KMS-11 (cell line): ENCODE measurements at regions not wholly inside any gene's neighbourhood (a gene's known extent, or its start where the extent isn't known, plus 50 kb on each side); places are given as distances from the start of the nearest gene placed in this dataset.

Experiments used
- H2AFZ ChIP-seq: fragments of 200-600 bp; sonication (generic); 2 replicates; pipeline ENCODE4 v1.6.1; 2016; ENCODE audit warnings: antibody characterized with exemption, mixed run types, low read depth
- H3K27ac ChIP-seq: fragments of 200-600 bp; sonication (generic); 2 replicates; pipeline ENCODE4 v1.6.1; 2016; ENCODE audit warnings: mild to moderate bottlenecking, mixed run types
- H3K27me3 ChIP-seq: fragments of 200-600 bp; sonication (generic); 2 replicates; pipeline ENCODE4 v1.6.1; 2017; ENCODE audit warnings: mild to moderate bottlenecking, low read depth, mixed run types, moderate library complexity; ENCODE audit not compliant: insufficient read depth
- H3K36me3 ChIP-seq: fragments of 200-600 bp; sonication (generic); 2 replicates; pipeline ENCODE4 v1.6.1; 2017; ENCODE audit warnings: mild to moderate bottlenecking, mixed run types; ENCODE audit not compliant: insufficient read depth
- H3K4me1 ChIP-seq: fragments of 200-600 bp; sonication (generic); 2 replicates; pipeline ENCODE4 v1.6.1; 2016; ENCODE audit warnings: mild to moderate bottlenecking, low read depth, mixed run types; ENCODE audit not compliant: poor library complexity, severe bottlenecking
- H3K4me2 ChIP-seq: fragments of 200-600 bp; sonication (generic); 2 replicates; pipeline ENCODE4 v1.7.0; 2016; ENCODE audit warnings: mild to moderate bottlenecking, mixed run types
- H3K4me3 ChIP-seq: fragments of 200-600 bp; sonication (generic); IDR thresholded peaks from 2 replicates; pipeline ENCODE4 v1.6.1; 2017; ENCODE audit warnings: low read depth, low read length, mixed read lengths; ENCODE audit not compliant: insufficient read depth
- H3K79me2 ChIP-seq: fragments of 200-600 bp; sonication (generic); 2 replicates; pipeline ENCODE4 v1.6.1; 2016; ENCODE audit warnings: low read depth, mixed run types; ENCODE audit not compliant: insufficient read depth
- H3K9ac ChIP-seq: fragments of 200-600 bp; sonication (generic); 2 replicates; pipeline ENCODE4 v1.6.1; 2016; ENCODE audit warnings: mild to moderate bottlenecking, mixed run types
- H4K20me1 ChIP-seq: fragments of 200-600 bp; sonication (generic); 2 replicates; pipeline ENCODE4 v1.6.1; 2016; ENCODE audit warnings: mild to moderate bottlenecking, mixed run types; ENCODE audit not compliant: insufficient read depth
- CTCF ChIP-seq: fragments of 200-600 bp; sonication (generic); conservative IDR thresholded peaks from 2 replicates; pipeline ENCODE4 v1.6.1; 2017; ENCODE audit warnings: low read depth, mild to moderate bottlenecking, antibody characterized with exemption, low read length, moderate library complexity, mixed read lengths

GRCh38 chr2:65636813-65637483, 204.5 kb upstream of the SPRED2 start:
- Histone ChIP-seq H3K4me3 (no peak overlapping the region), H3K27me3 (no peaks in the 10 kb centered on the region), H3K4me2 (no peak overlapping the region), H3K9ac (no peak overlapping the region), H3K36me3 (no peaks in the 10 kb centered on the region), H3K79me2 (no peaks in the 10 kb centered on the region), H4K20me1 (no peaks in the 10 kb centered on the region), H3K27ac (no peak overlapping the region), H2AFZ (no peak overlapping the region), H3K4me1 (no peaks in the 10 kb centered on the region)
- no peak for TF ChIP-seq CTCF

- no peak overlapping the region for H3K27ac ChIP-seq
- no peaks in the 10 kb centered on the region for H3K36me3 ChIP-seq
- H4K20me1 ChIP-seq = no peaks in the 10 kb centered on the region
- H3K79me2 ChIP-seq = no peaks in the 10 kb centered on the region
- H3K27me3 ChIP-seq = no peaks in the 10 kb centered on the region
- H3K4me3 ChIP-seq = no peak overlapping the region
- H2AFZ ChIP-seq = no peak overlapping the region
- H3K4me1 ChIP-seq = no peaks in the 10 kb centered on the region
- TF ChIP-seq CTCF = no peak
- no peak overlapping the region for H3K9ac ChIP-seq
- H3K4me2 ChIP-seq = no peak overlapping the region
These were observed 203.6 kb upstream of the SPRED2 start for GRCh38 chr2:65636024-65636423.

- Histone ChIP-seq H3K4me3 (no peak overlapping the region), H4K20me1 (no peaks in the 10 kb centered on the region), H3K27me3 (no peaks in the 10 kb centered on the region), H3K4me1 (no peaks in the 10 kb centered on the region), H3K9ac (no peak overlapping the region), H3K4me2 (no peak overlapping the region), H2AFZ (no peak overlapping the region), H3K36me3 (no peaks in the 10 kb centered on the region), H3K79me2 (no peaks in the 10 kb centered on the region), H3K27ac (no peak overlapping the region)
- TF ChIP-seq CTCF = no peak
These were observed 201.9 kb upstream of the SPRED2 start for GRCh38 chr2:65634304-65634703.

- no peak overlapping the region for H3K27ac ChIP-seq
- H3K4me3 ChIP-seq = no peak overlapping the region
- TF ChIP-seq CTCF = no peak
- no peak overlapping the region for H2AFZ ChIP-seq
- H3K36me3 ChIP-seq = no peaks in the 10 kb centered on the region
- no peaks in the 10 kb centered on the region for H3K27me3 ChIP-seq
- H3K9ac ChIP-seq = no peak overlapping the region
- no peaks in the 10 kb centered on the region for H3K4me1 ChIP-seq
- no peaks in the 10 kb centered on the region for H4K20me1 ChIP-seq
- no peak overlapping the region for H3K4me2 ChIP-seq
- H3K79me2 ChIP-seq = no peaks in the 10 kb centered on the region
These were observed 198.2 kb upstream of the SPRED2 start for GRCh38 chr2:65630643-65631042.
